Jurkat, Clone E6-1 (cell line): ENCODE measurements at regions not wholly inside any gene's neighbourhood (a gene's known extent, or its start where the extent isn't known, plus 50 kb on each side); places are given as distances from the start of the nearest gene placed in this dataset.
"Not testable (repeated sequence)": the region's sequence is repeated elsewhere in the genome, so short reads cannot be mapped to it uniquely, and the experiment has no call there.

Source experiments
- DNase-seq: peaks from one replicate; pipeline ENCODE4 v3.0.0-alpha.2; 2011; ENCODE audit warnings: low read depth, low spot score
- H3K4me3 ChIP-seq: 2 replicates; pipeline ENCODE4 v1.5.1; 2011; ENCODE audit warnings: mild to moderate bottlenecking, low read length, control low read depth, moderate library complexity

DNA sequence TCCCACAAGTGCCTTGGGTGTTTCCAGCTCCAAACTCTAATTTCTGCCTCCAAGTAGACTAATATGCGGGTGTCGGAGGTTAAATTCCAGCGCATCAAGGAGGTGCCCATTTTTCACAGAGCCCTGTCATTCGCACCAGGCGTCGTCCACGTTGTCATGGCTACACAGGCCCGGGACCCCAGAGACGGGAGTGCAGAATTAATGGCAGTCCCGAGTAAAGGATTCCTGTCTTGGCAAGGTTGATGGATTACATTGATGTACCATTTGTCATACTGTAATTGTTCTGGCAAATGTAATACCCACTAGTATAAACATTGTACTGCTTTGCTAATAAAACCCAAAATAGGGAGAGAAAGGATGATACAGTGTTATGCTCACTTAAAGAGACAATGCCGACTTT lies 222.9 kb upstream of the MYL2 start:
- no peak for DNase-seq
- H3K4me3 ChIP-seq: no peak overlapping the region

GRCh38 chr12:111141205-111141604 lies 220.8 kb upstream of the MYL2 start:
- DNase-seq: no peak
- H3K4me3 ChIP-seq: no peak overlapping the region

- DNase-seq: no peak
- H3K4me3 ChIP-seq: no peak overlapping the region
Measured at GRCh38 chr12:111138016-111138415, 217.6 kb upstream of the MYL2 start.

- H3K4me3 ChIP-seq: no peak overlapping the region
- no peak for DNase-seq
Measured at GRCh38 chr12:111135293-111135832, 215.0 kb upstream of the MYL2 start.

GRCh38 chr12:111130336-111130735 lies 210.0 kb upstream of the MYL2 start:
- no peak overlapping the region for H3K4me3 ChIP-seq
- DNase-seq: no peak

DNA sequence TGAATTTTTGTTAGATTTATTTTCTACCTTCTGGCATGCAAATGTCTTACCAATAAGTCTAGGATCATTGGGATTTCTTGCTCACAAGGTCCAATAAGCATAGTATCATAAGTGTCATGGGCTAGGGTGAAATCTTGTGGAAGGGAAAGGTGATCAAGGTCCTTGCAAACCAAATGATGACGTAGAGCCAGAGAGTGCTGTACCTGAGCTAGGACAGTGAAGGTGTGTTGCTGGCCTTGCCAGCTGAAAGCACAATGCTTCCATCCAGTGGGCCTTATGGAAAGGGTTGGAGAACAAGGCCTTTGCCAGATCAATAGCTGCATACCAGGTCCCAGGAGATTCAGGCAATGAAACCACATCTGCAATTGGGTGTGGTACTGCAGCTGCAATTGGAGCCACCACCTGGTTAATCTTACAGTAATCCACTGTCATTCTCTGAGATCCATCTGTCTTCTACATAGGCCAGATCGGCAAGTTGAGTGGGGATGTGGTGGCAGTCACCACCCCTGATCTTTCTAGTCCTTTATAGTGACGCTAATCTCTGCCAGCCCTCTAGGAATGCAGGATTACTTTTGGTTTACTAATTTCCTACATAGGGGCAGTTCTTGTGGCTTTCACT lies 208.9 kb upstream of the MYL2 start:
- DNase-seq: no peak
- H3K4me3 ChIP-seq: no peak overlapping the region

DNA sequence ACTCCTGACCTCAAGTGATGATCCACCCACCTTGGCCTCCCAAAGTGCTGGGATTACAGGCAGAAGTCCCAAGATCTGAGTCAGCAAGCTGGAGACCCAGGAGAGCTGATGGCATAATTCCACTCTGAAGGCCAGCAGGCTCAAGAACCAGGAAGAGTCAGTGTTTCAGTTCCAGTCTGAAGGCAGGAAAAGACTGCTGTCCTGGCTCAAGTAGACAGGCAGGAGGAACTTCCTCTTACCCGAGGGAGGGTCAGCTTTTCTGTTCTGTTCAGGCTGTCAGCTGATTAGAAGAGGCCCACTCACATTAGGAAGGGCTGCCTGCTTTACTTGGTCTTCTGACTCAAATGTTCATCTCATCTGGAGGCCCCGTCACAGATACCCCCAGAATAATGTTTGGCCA lies 206.0 kb upstream of the MYL2 start:
- H3K4me3 ChIP-seq: no peak overlapping the region
- DNase-seq: no peak

DNA sequence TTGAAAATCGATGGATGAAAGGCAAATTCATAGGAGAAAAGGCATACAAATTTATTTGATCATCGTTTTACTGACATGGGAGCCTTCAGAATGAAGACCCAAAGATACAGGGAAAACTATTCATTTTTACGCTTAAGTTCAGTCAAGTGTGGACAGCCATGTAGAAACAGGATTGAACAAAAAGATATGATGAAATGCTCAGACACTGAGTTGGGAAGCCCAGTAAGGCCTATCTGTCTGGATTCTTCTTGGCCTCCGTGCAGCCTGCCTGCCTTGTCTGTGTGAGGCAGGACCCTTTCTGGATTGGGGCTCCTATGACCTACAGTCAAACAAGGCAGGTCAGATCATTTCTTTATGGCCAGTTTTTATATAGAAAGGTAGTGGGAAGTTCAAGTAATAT lies 203.8 kb upstream of the MYL2 start:
- no peak for DNase-seq
- no peak overlapping the region for H3K4me3 ChIP-seq

GRCh38 chr12:111123390-111123789 lies 203.0 kb upstream of the MYL2 start:
- no peak for DNase-seq
- H3K4me3 ChIP-seq: no peak overlapping the region

DNA sequence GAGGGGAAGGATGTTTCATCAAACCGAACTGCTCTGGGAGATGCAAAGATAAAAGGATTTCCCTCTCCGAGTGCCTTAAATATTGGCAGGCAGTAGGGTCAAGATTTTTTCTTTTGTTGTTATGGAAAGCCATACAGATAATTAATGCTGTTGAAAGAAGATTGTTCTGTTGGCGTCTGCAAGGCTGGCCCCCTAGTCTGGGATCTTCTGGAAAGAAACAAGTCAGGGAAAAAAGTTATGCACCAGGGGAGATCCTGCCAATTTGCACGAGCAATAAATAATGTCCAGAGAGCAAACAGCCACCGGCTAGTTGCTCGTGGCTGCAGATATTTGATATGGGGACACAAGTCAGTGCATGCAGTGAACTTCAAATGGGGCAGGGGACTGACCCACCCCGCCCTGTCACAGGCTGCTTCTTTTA lies 202.1 kb upstream of the MYL2 start:
- no peak for DNase-seq
- no peak overlapping the region for H3K4me3 ChIP-seq

GRCh38 chr12:111121840-111122239 lies 201.5 kb upstream of the MYL2 start:
- no peak for DNase-seq
- H3K4me3 ChIP-seq: no peak overlapping the region

DNA sequence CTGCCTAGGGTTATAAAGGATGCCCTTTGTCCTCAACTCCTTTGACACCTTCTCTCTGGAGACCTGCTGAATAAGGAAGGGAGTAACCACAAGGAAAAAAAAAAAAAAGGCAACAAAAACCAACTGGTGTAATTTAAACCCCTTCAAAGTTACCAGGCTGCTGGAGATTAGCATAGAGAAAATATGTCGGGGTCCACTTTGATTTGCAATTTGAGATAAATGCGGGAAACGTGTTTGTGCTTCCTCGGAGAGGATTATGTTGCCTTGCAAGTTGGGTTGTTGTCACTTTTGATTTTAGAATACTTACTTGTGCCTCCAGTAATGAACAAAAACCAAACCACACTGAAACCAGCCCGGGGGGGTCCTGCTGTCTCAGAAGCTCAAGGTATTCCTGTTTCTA lies 200.2 kb upstream of the MYL2 start:
- H3K4me3 ChIP-seq: no peak overlapping the region
- no peak for DNase-seq

- no peak overlapping the region for H3K4me3 ChIP-seq
- no peak for DNase-seq
Measured at GRCh38 chr12:111117017-111117416, 196.6 kb upstream of the MYL2 start.

DNA sequence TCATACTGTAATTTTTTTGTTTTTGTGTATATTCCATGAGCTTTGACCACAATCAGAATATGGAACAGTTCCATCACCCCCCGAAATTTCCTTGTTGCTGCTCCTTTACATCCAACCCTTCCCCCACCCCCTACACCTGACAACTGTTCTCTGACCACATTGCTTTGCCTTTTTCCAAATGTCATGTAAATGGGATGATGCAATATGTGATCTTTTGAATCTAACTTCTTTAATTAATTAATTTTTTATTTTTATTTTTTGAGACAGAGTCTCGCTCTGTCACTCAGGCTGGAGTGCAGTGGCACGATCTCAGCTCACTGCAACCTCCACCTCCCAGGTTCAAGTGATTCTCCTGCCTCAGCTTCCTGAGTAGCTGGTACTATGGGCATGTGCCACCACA lies 192.9 kb upstream of the MYL2 start:
- DNase-seq, H3K4me3 ChIP-seq: not testable (repeated sequence)

DNA sequence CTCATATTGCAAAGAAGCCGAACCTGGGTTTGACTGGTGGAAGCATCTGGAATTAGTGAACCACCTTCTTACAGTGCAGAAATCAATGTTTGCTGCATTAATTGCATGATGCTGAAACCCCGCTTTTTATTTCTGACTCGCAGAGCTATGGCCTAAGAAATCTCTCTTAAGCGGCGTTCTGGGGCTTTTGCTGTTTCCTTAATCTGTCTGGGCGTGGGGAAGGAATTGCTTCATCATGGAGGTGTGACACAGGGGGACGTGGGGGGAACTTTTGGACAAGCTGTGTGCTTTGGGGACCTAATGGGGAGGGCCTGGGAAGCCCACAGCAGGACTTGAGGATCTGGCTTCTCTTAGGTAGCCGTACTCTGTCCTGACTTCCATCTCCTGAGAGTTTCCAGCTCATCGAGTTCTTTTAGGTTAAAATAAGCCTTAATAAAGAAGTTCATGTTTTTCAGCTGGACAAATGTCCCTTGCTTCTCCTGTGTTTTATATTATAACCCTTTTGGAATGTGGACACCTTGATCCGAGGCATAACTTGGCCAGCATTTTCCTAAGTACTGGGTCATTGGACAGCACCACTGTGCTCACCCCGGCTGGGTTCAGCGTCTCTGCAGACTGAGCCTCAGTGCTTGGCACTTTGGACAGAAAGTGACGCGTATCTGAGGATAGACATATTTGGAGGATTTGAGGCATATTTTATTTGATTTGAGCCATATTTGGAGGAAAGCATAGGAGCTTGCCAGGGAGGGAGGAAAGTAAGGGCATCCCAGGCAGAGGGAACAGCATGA lies 192.1 kb upstream of the MYL2 start:
- DNase-seq: no peak
- H3K4me3 ChIP-seq: no peak overlapping the region

DNA sequence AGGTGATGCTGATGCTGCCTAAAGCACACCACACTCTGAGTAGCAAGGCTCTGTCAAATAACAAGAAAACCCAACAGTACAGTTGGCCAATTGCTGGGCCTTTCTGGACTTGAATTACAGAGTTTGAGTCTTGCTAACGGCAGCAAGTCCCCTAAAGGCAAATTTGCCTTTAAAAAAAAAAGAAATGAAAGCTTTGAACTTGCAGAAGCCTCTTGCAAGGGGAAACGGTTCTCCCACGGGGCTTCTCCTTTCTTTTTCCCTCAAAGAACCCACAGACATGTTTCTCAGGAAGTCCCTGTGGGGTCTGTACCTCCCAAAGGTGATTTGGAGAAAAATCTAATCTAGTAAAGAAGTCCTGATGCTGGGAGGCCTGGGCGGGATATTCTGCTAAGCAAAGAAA lies 191.3 kb upstream of the MYL2 start:
- no peak overlapping the region for H3K4me3 ChIP-seq
- DNase-seq: peak; percentile 31

- no peak overlapping the region for H3K4me3 ChIP-seq
- DNase-seq: no peak
Measured at GRCh38 chr12:111110556-111110955, 190.2 kb upstream of the MYL2 start.

DNA sequence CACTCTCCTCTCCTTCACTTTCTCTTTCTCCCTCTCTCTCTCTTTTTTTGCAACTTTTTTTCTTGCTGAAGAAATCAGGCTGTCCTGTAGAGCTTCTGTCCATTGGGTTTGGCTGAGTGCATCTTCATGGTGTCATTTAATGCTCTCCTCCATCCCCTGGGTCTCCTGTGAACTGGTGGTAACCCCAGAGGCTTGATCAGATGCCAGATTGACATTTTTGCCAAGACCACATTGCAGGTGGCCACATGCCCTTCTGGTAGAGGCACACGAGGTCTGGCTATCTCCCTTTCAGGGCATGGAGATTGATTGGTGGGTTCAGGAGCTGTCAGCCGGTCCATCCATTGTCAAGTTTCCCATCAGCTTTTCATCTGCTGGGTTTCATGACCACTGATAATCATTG lies 188.3 kb upstream of the MYL2 start:
- DNase-seq: no peak
- H3K4me3 ChIP-seq: no peak overlapping the region

- no peak for DNase-seq
Measured at GRCh38 chr12:111107392-111108178, 187.2 kb upstream of the MYL2 start.

DNA sequence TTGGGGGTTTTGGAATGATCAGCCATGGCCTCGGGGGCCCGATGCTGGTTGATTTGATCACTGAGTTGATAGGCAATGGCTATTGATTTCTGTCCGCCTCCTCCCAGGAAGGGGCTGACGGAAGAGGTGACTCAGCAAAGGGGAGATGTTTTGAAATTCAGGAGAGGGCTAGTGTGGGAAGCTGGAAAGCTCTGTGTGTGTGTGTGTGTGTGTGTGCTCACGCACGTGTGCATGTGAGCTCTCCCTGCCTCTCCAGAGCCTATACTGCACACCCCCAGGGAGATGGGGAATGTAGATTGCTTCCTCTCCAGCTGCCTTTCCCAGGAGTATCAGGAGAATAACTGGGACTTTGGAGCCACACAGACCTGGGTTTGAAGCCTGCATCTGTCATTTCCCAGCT lies 184.9 kb upstream of the MYL2 start:
- no peak overlapping the region for H3K4me3 ChIP-seq
- DNase-seq: no peak

More at GRCh38 chr12:111107392-111108178, 187.2 kb upstream of the MYL2 start:
- H3K4me3 ChIP-seq: no peak overlapping the region
